Breast epithelium (tissue), 4 donors: ENCODE measurements at regions not wholly inside any gene's neighbourhood (a gene's known extent, or its start where the extent isn't known, plus 50 kb on each side); places are given as distances from the start of the nearest gene placed in this dataset.

Source experiments
- DNase-seq, 2 donors: peaks; one replicate each; pipeline ENCODE4 v3.0.0-alpha.2; 2019; ENCODE audit warnings: low spot score in 2 of 2
- H3K27ac ChIP-seq, 2 donors: fragments of 200-600 bp; sonication (generic) in 1 of 2; one replicate each; pipeline ENCODE4 v1.5.1; 2016 to 2019; ENCODE audit warnings: mild to moderate bottlenecking in 1 of 2
- H3K27me3 ChIP-seq, 2 donors: fragments of 200-600 bp; sonication (generic) in 1 of 2; one replicate each; pipeline versions ENCODE4 v1.5.1 to v1.6.0; 2017 to 2019; ENCODE audit warnings: control low read depth in 1 of 2, mild to moderate bottlenecking in 1 of 2
- H3K36me3 ChIP-seq: fragments of 200-600 bp; one replicate; pipeline ENCODE4 v1.5.1; 2019
- H3K4me1 ChIP-seq, 2 donors: fragments of 200-600 bp; sonication (generic); one replicate each; pipeline ENCODE4 v1.5.1; 2016 to 2019; ENCODE audit warnings: control low read depth in 1 of 2
- H3K4me3 ChIP-seq, 3 donors: fragments of 200-600 bp; sonication (generic); 1 replicate in 2 of 3; 2 replicates in 1 of 3; pipeline ENCODE4 v1.5.1; 2016 to 2019; ENCODE audit warnings: mild to moderate bottlenecking in 3 of 3, moderate library complexity in 2 of 3
- H3K9me3 ChIP-seq, 2 donors: fragments of 200-600 bp; sonication (generic) in 1 of 2; one replicate each; pipeline ENCODE4 v1.5.1; 2016 to 2019; ENCODE audit warnings: control low read depth in 1 of 2
- CTCF ChIP-seq, 3 donors: fragments of 450-650 bp; IDR thresholded peaks; one replicate each; pipeline ENCODE4 v1.5.1; 2016 to 2017; ENCODE audit warnings: antibody characterized with exemption in 3 of 3, mild to moderate bottlenecking in 3 of 3, moderate library complexity in 3 of 3
- POLR2A ChIP-seq: fragments of 450-650 bp; IDR thresholded peaks from one replicate; pipeline ENCODE4 v1.6.1; 2016; ENCODE audit warnings: antibody characterized with exemption, mild to moderate bottlenecking, moderate library complexity
- POLR2AphosphoS5 ChIP-seq, 3 donors: sonication (generic); formaldehyde crosslinking; IDR thresholded peaks; one replicate each; pipeline ENCODE4 v1.6.1; 2017; ENCODE audit warnings: antibody characterized with exemption in 3 of 3
- intact Hi-C: fragments of 100-400 bp; cut with DNase I; formaldehyde crosslinking; loops from one replicate; pipeline ENCODE4 v1.15.1; 2023; ENCODE audit warnings: low total_unique reads

GRCh38 chr13:54643863-54644262 lies 1615.2 kb downstream of the OLFM4 start:
- Histone ChIP-seq H3K27me3 (no peaks in the 10 kb centered on the region), H3K9me3 (no peaks in the 10 kb centered on the region), H3K4me1 (no peaks in the 10 kb centered on the region), H3K36me3 (no peaks in the 10 kb centered on the region), H3K27ac (no peak overlapping the region), H3K4me3 (no peak overlapping the region)
- intact Hi-C loops: no loop called here
- DNase-seq: no peak
- no peak for TF ChIP-seq CTCF (IDR thresholded peaks at IDR 0.05)
- no peak for TF ChIP-seq POLR2A
- TF ChIP-seq POLR2AphosphoS5 (IDR thresholded peaks at IDR 0.05): no peak

- intact Hi-C loops: no loop called here
- Histone ChIP-seq H3K36me3 (no peaks in the 10 kb centered on the region), H3K4me3 (no peak overlapping the region), H3K27me3 (no peaks in the 10 kb centered on the region), H3K27ac (no peak overlapping the region), H3K9me3 (no peaks in the 10 kb centered on the region), H3K4me1 (no peaks in the 10 kb centered on the region)
- TF ChIP-seq POLR2A (no peak), POLR2AphosphoS5 (IDR thresholded peaks at IDR 0.05) (no peak), CTCF (IDR thresholded peaks at IDR 0.05) (no peak)
- DNase-seq: no peak
Observed at GRCh38 chr13:54647275-54647674, 1618.7 kb downstream of the OLFM4 start.

- H3K27me3 ChIP-seq: no peaks in the 10 kb centered on the region
- TF ChIP-seq POLR2AphosphoS5 (IDR thresholded peaks at IDR 0.05): no peak
- H3K36me3 ChIP-seq: no peaks in the 10 kb centered on the region
- no peaks in the 10 kb centered on the region for H3K9me3 ChIP-seq
- no peak for DNase-seq
- H3K4me3 ChIP-seq: no peak overlapping the region
- no peaks in the 10 kb centered on the region for H3K4me1 ChIP-seq
- no peak overlapping the region for H3K27ac ChIP-seq
- intact Hi-C loops: no loop called here
Observed at GRCh38 chr13:54657588-54657987, 1629.0 kb downstream of the OLFM4 start.

- no peak for TF ChIP-seq POLR2AphosphoS5 (IDR thresholded peaks at IDR 0.05)
- TF ChIP-seq POLR2A: no peak
- no peak for TF ChIP-seq CTCF (IDR thresholded peaks at IDR 0.05)
- intact Hi-C loops: no loop called here
- Histone ChIP-seq H3K27ac (no peak overlapping the region), H3K36me3 (no peaks in the 10 kb centered on the region), H3K4me1 (no peaks in the 10 kb centered on the region), H3K9me3 (no peaks in the 10 kb centered on the region), H3K4me3 (no peak overlapping the region), H3K27me3 (no peaks in the 10 kb centered on the region)
- no peak for DNase-seq
Observed at GRCh38 chr13:54658771-54659170, 1630.2 kb downstream of the OLFM4 start.

- Histone ChIP-seq H3K4me3 (no peak overlapping the region), H3K27me3 (no peaks in the 10 kb centered on the region), H3K9me3 (no peaks in the 10 kb centered on the region), H3K36me3 (no peaks in the 10 kb centered on the region), H3K27ac (no peak overlapping the region), H3K4me1 (no peaks in the 10 kb centered on the region)
- no peak for TF ChIP-seq CTCF (IDR thresholded peaks at IDR 0.05)
- no peak for TF ChIP-seq POLR2AphosphoS5 (IDR thresholded peaks at IDR 0.05)
- no peak for TF ChIP-seq POLR2A
- DNase-seq: no peak
- intact Hi-C loops: loop anchor here (5.0 kb wide), 1 partner anchor 1642 kb away; no protein-coding TSS in a partner anchor
Observed at GRCh38 chr13:54660277-54660676, 1631.7 kb downstream of the OLFM4 start.

GRCh38 chr13:54676526-54677113 lies 1648.0 kb downstream of the OLFM4 start:
- intact Hi-C loops: no loop called here
- H3K27me3 ChIP-seq: no peaks in the 10 kb centered on the region
- H3K27ac ChIP-seq: no peak overlapping the region
- H3K4me1 ChIP-seq: no peaks in the 10 kb centered on the region
- no peak for TF ChIP-seq CTCF (IDR thresholded peaks at IDR 0.05)
- TF ChIP-seq POLR2AphosphoS5 (IDR thresholded peaks at IDR 0.05): no peak
- TF ChIP-seq POLR2A: no peak
- H3K9me3 ChIP-seq: peaks cover 10 to 13% of the 10 kb centered on the region in 2 donors
- H3K36me3 ChIP-seq: no peaks in the 10 kb centered on the region
- no peak overlapping the region for H3K4me3 ChIP-seq
- DNase-seq: no peak
